GM23338 (cell line): ENCODE measurements at regions not wholly inside any gene's neighbourhood (a gene's known extent, or its start where the extent isn't known, plus 50 kb on each side); places are given as distances from the start of the nearest gene placed in this dataset.

ENCODE experiments used
- ATAC-seq: fragments of 200-7000 bp; cut with Tn5 transposase; 3 replicates; pipeline ENCODE4 v1.9.1; 2020
- DNase-seq: peaks from one replicate; pipeline ENCODE4 v3.0.0-alpha.2; 2015; ENCODE audit warnings: low spot score
- H2AFZ ChIP-seq: fragments of 200-600 bp; sonication (generic); 2 replicates; pipeline ENCODE4 v1.8.0; 2016; ENCODE audit warnings: antibody characterized with exemption, mild to moderate bottlenecking, moderate library complexity
- H3F3A ChIP-seq: fragments of 200-600 bp; sonication (generic); replicated peaks from 2 replicates; pipeline ENCODE4 v1.8.0; 2017; ENCODE audit warnings: antibody characterized with exemption, mixed run types, low read depth
- H3K27ac ChIP-seq: fragments of 200-600 bp; sonication (generic); 2 replicates; pipeline ENCODE4 v1.6.1; 2016; ENCODE audit warnings: low read depth
- H3K27me3 ChIP-seq: fragments of 200-600 bp; sonication (generic); 2 replicates; pipeline ENCODE4 v1.8.0; 2016; ENCODE audit warnings: mild to moderate bottlenecking, mixed run types, moderate library complexity; ENCODE audit not compliant: insufficient read depth
- H3K36me3 ChIP-seq: fragments of 200-600 bp; sonication (generic); 2 replicates; pipeline ENCODE4 v1.8.0; 2016; ENCODE audit warnings: mild to moderate bottlenecking; ENCODE audit not compliant: insufficient read depth
- H3K4me1 ChIP-seq: fragments of 200-600 bp; sonication (generic); 2 replicates; pipeline ENCODE4 v1.8.0; 2016; ENCODE audit warnings: mild to moderate bottlenecking, moderate library complexity; ENCODE audit not compliant: insufficient read depth
- H3K4me2 ChIP-seq: fragments of 200-600 bp; sonication (generic); 2 replicates; pipeline ENCODE4 v1.7.1; 2017; ENCODE audit warnings: mixed run types
- H3K4me3 ChIP-seq: fragments of 200-600 bp; sonication (generic); 2 replicates; pipeline ENCODE4 v1.6.1; 2016; ENCODE audit warnings: mixed run types
- H3K79me2 ChIP-seq: fragments of 200-600 bp; sonication (generic); replicated peaks from 2 replicates; pipeline ENCODE4 v1.8.0; 2017; ENCODE audit warnings: mild to moderate bottlenecking; ENCODE audit not compliant: insufficient read depth
- H3K9me2 ChIP-seq: fragments of 200-600 bp; sonication (generic); 2 replicates; pipeline ENCODE4 v1.8.0; 2017; ENCODE audit not compliant: insufficient read depth
- H4K20me1 ChIP-seq: fragments of 200-600 bp; sonication (generic); replicated peaks from 2 replicates; pipeline ENCODE4 v1.8.0; 2017; ENCODE audit warnings: mild to moderate bottlenecking; ENCODE audit not compliant: insufficient read depth
- H3K27ac Mint-ChIP-seq: 2 replicates; pipeline ENCODE4 v1.8.0; 2020; ENCODE audit warnings: inconsistent platforms, mild to moderate bottlenecking, moderate library complexity, mixed read lengths
- H3K27me3 Mint-ChIP-seq: 3 replicates; pipeline ENCODE4 v1.8.0; 2022; ENCODE audit warnings: low read depth, mild to moderate bottlenecking, moderate library complexity, mixed read lengths, inconsistent platforms; ENCODE audit not compliant: insufficient read depth, poor library complexity
- H3K36me3 Mint-ChIP-seq: 3 replicates; pipeline ENCODE4 v1.8.0; 2021; ENCODE audit warnings: low read depth, mild to moderate bottlenecking, inconsistent platforms, moderate library complexity, mixed read lengths
- H3K4me1 Mint-ChIP-seq: 3 replicates; pipeline ENCODE4 v1.8.0; 2020; ENCODE audit warnings: mild to moderate bottlenecking, inconsistent platforms, mixed read lengths
- H3K4me3 Mint-ChIP-seq: 3 replicates; pipeline ENCODE4 v1.8.0; 2021; ENCODE audit warnings: moderate library complexity, mild to moderate bottlenecking, inconsistent platforms, mixed read lengths
- H3K9me3 Mint-ChIP-seq: 3 replicates; pipeline ENCODE4 v1.8.0; 2020; ENCODE audit warnings: moderate library complexity, mild to moderate bottlenecking, inconsistent platforms, mixed read lengths
- CREB1 ChIP-seq: fragments of 250-450 bp; sonication (Bioruptor Pico); IDR thresholded peaks from 2 replicates; pipeline ENCODE4 v1.5.0; 2020; ENCODE audit warnings: low read depth, mild to moderate bottlenecking, moderate library complexity
- CTCF ChIP-seq, 2 experiments: fragments of 200-600 bp in 1 of 2; sonication (generic) in 1 of 2; conservative IDR thresholded peaks; 2 replicates each; pipeline versions ENCODE4 v1.5.1 to v1.6.1; 2016 to 2017; ENCODE audit warnings: antibody characterized with exemption in 2 of 2, low read depth in 2 of 2, mild to moderate bottlenecking in 2 of 2, moderate library complexity in 1 of 2
- ETS1 ChIP-seq: IDR thresholded peaks from 2 replicates; pipeline ENCODE4 v1.6.1; 2016; ENCODE audit warnings: antibody characterized with exemption
- EZH2 ChIP-seq: fragments of 200-600 bp; sonication (generic); IDR thresholded peaks from one replicate; pipeline ENCODE4 v1.8.0; 2017; ENCODE audit warnings: antibody characterized with exemption, mild to moderate bottlenecking, low read depth; ENCODE audit not compliant: unreplicated experiment
- EZH2phosphoT487 ChIP-seq: fragments of 200-600 bp; sonication (generic); IDR thresholded peaks from one replicate; pipeline ENCODE4 v1.8.1; 2018; ENCODE audit warnings: antibody characterized with exemption; ENCODE audit not compliant: unreplicated experiment
- JUNB ChIP-seq: IDR thresholded peaks from one replicate; pipeline ENCODE4 v1.6.1; 2016; ENCODE audit warnings: antibody characterized with exemption; ENCODE audit not compliant: unreplicated experiment
- NANOG ChIP-seq: IDR thresholded peaks from 2 replicates; pipeline ENCODE4 v1.6.1; 2016; ENCODE audit warnings: antibody characterized with exemption, borderline replicate concordance
- POLR2AphosphoS5 ChIP-seq: IDR thresholded peaks from 2 replicates; pipeline ENCODE4 v1.6.1; 2016; ENCODE audit warnings: antibody characterized with exemption, low read depth
- REST ChIP-seq: IDR thresholded peaks from one replicate; pipeline ENCODE4 v1.6.1; 2018; ENCODE audit warnings: antibody characterized with exemption; ENCODE audit not compliant: unreplicated experiment
- STAT1 ChIP-seq: IDR thresholded peaks from one replicate; pipeline ENCODE4 v1.6.1; 2016; ENCODE audit warnings: antibody characterized with exemption; ENCODE audit not compliant: unreplicated experiment
- ZNF114 ChIP-seq: fragments of 250-450 bp; sonication (Bioruptor Pico); IDR thresholded peaks from 2 replicates; pipeline ENCODE4 v1.5.0; 2020; ENCODE audit warnings: mild to moderate bottlenecking, moderate library complexity
- ZNF331 ChIP-seq: fragments of 250-450 bp; sonication (Bioruptor Pico); IDR thresholded peaks from 2 replicates; pipeline ENCODE4 v1.5.0; 2020; ENCODE audit warnings: low read depth, mild to moderate bottlenecking, moderate library complexity
- ZNF462 ChIP-seq: fragments of 250-450 bp; sonication (Bioruptor Pico); IDR thresholded peaks from 2 replicates; pipeline ENCODE4 v1.5.0; 2020; ENCODE audit warnings: mild to moderate bottlenecking, moderate library complexity

GRCh38 chr1:29519108-29519787 is 282.9 kb downstream of the PTPRU start:
- Mint-ChIP-seq H3K9me3 (peaks cover 6% of the 10 kb centered on the region; the same call in 2 of the 3 replicates), H3K4me1 (peaks cover 12% of the 10 kb centered on the region), H3K4me3 (no peak overlapping the region), H3K27me3 (peaks cover 8% of the 10 kb centered on the region), H3K27ac (no peak overlapping the region), H3K36me3 (no peaks in the 10 kb centered on the region; the same call in 2 of the 3 replicates)
- no peaks in the 10 kb centered on the region for H4K20me1 ChIP-seq
- H3K4me3 ChIP-seq = no peak overlapping the region
- no peaks in the 10 kb centered on the region for H3K4me1 ChIP-seq
- H2AFZ ChIP-seq = no peak overlapping the region; the same call in 1 of the 2 replicates
- H3F3A ChIP-seq = no peaks in the 10 kb centered on the region
- H3K36me3 ChIP-seq = no peaks in the 10 kb centered on the region
- no peak for DNase-seq
- no peaks in the 10 kb centered on the region for H3K9me2 ChIP-seq
- no peak for TF ChIP-seq REST
- no peak for TF ChIP-seq POLR2AphosphoS5
- no peak for TF ChIP-seq ZNF114 (CRISPR knock-in tag)
- TF ChIP-seq JUNB = no peak
- TF ChIP-seq CTCF (conservative IDR thresholded peaks at IDR 0.05; ENCODE audit: low read depth in 2 of 2) = no peak
- no peak for TF ChIP-seq EZH2
- TF ChIP-seq CREB1 = no peak
- no peak for TF ChIP-seq ZNF331
- TF ChIP-seq ETS1 = no peak
- TF ChIP-seq ZNF462 = no peak
- TF ChIP-seq NANOG = no peak
- TF ChIP-seq EZH2phosphoT487 = no peak
- no peak for TF ChIP-seq STAT1
- no peaks in the 10 kb centered on the region for H3K79me2 ChIP-seq
- no peak for ATAC-seq
- H3K27ac ChIP-seq = no peak overlapping the region
- H3K27me3 ChIP-seq = no peaks in the 10 kb centered on the region
- no peak overlapping the region for H3K4me2 ChIP-seq
